Heart right ventricle (tissue), 16 donors: ENCODE measurements at regions not wholly inside any gene's neighbourhood (a gene's known extent, or its start where the extent isn't known, plus 50 kb on each side); places are given as distances from the start of the nearest gene placed in this dataset.

Source experiments
- ATAC-seq, 8 donors: fragments of 200-7000 bp; cut with Tn5 transposase; one replicate each; pipeline ENCODE4 v1.9.1; 2020; ENCODE audit warnings: mild to moderate bottlenecking in 8 of 8, moderate library complexity in 8 of 8, moderate number of reproducible peaks in 1 of 8
- DNase-seq, 2 donors: peaks; one replicate each; pipeline ENCODE4 v3.0.0-alpha.2; 2020
- H3K27ac ChIP-seq, 10 donors: fragments of 200-600 bp; sonication (generic) in 2 of 10; one replicate each; pipeline versions ENCODE4 v1.5.0 to v1.8.0; 2020 to 2022; ENCODE audit warnings: mild to moderate bottlenecking in 3 of 10
- H3K27me3 ChIP-seq, 7 donors: fragments of 200-600 bp; one replicate each; pipeline ENCODE4 v1.8.0; 2021 to 2022; ENCODE audit warnings: mild to moderate bottlenecking in 2 of 7
- H3K36me3 ChIP-seq, 9 donors: fragments of 200-600 bp; sonication (generic) in 1 of 9; one replicate each; pipeline versions ENCODE4 v1.5.0 to v1.8.0; 2020 to 2022; ENCODE audit warnings: mild to moderate bottlenecking in 2 of 9
- H3K4me1 ChIP-seq, 9 donors: fragments of 200-600 bp; sonication (generic) in 1 of 9; one replicate each; pipeline versions ENCODE4 v1.5.0 to v1.8.0; 2020 to 2022; ENCODE audit warnings: mild to moderate bottlenecking in 4 of 9
- H3K4me3 ChIP-seq, 10 donors: fragments of 200-600 bp; sonication (generic) in 2 of 10; one replicate each; pipeline versions ENCODE4 v1.5.0 to v1.8.0; 2020 to 2022; ENCODE audit warnings: mild to moderate bottlenecking in 7 of 10, moderate library complexity in 2 of 10
- H3K9me3 ChIP-seq, 11 donors: fragments of 200-600 bp in 10 of 11; sonication (generic) in 2 of 11; one replicate each; pipeline versions ENCODE4 v1.5.0 to v1.8.0; 2013 to 2022; ENCODE audit warnings: mild to moderate bottlenecking in 2 of 11, control low read depth in 1 of 11, moderate library complexity in 1 of 11
- CTCF ChIP-seq, 9 donors: fragments of 200-600 bp; sonication (generic) in 2 of 9; IDR thresholded peaks; one replicate each; pipeline versions ENCODE4 v1.5.0 to v1.8.0; 2021 to 2022; ENCODE audit warnings: antibody characterized with exemption in 9 of 9, mild to moderate bottlenecking in 5 of 9, moderate library complexity in 1 of 9
- WGBS, 2 donors: extraction: QIAGEN DNeasy Blood & Tissue Kit; methylation state at CpG; one replicate each; pipeline ENCODE4 v1.1.7; 2013; ENCODE audit warnings: inconsistent platforms in 1 of 2; 5-methylcytosine and 5-hydroxymethylcytosine counted together
- intact Hi-C, 10 donors: fragments of 100-400 bp; cut with DNase I; formaldehyde crosslinking; loops; one replicate each; pipeline versions ENCODE4 v1.11.1 to v1.14.2; 2022
- donor health status: Arrhythmogenic right ventricular cardiomyopathy.
- donor health status: ischemic (EF 13 %, LVEDD 7.1; RV severe dilation, severe dysfunction).
- donor health status: healthy with polysubstance abuse.
- donor health status: DM: no; HTN: yes; CAD: no.
- donor health status: DM: no; HTN: no; CAD: no.
- donor health status: ischemic (EF 25% LVEDD 6.9; RV normal size, moderate dysfunction).
- donor health status: ischemic (EF 25% LVEDD 5.7; RV mildly dilated, moderate dysfunction).
- donor health status: healthy.
- donor health status: DM: yes; HTN: yes; CAD: no.
- donor health status: Ischemic cardiomyopathy.
- donor health status: ischemic (EF 35%, LVEDD 5.7; RV mildly dilated, moderate dysfunction).
- donor health status: nonischemic (EF 11% LVEDD 7.7; RV severe dilation, severe dysfunction).
- donor health status: DM: yes; HTN: yes; CAD: no.
- donor health status: PGD.
- donor health status: ischemic (EF 29% LVEDD 5.4; RV normal size, mild dysfunction).
- donor health status: nonischemic (EF 23%, LVEDD 6.1; RV moderate dilation, normal function).

GRCh38 chr7:67729771-67730170 is 733.1 kb downstream of the TYW1 start:
- ATAC-seq (no peak), DNase-seq (no peak)
- Histone ChIP-seq H3K4me1 (no peaks in the 10 kb centered on the region), H3K27ac (no peak overlapping the region), H3K36me3 (no peaks in the 10 kb centered on the region), H3K4me3 (no peak overlapping the region), H3K27me3 (peaks cover 0 to 23% (median 6%) of the 10 kb centered on the region in 7 donors), H3K9me3 (peaks cover 0 to 7% (median 0%) of the 10 kb centered on the region in 11 donors)
- intact Hi-C loops, result no loop called here
- TF ChIP-seq CTCF (IDR thresholded peaks at IDR 0.05), result no peak
- WGBS, 2 donors, result 51 to 62% methylated on average over 7 of the region's 7 CpGs

GRCh38 chr7:67731704-67732103 is 735.1 kb downstream of the TYW1 start:
- DNase-seq (no peak), ATAC-seq (no peak)
- H3K4me3 ChIP-seq, result no peak overlapping the region
- no peaks in the 10 kb centered on the region for H3K9me3 ChIP-seq
- H3K4me1 ChIP-seq, result no peaks in the 10 kb centered on the region
- H3K27ac ChIP-seq, result no peak overlapping the region
- H3K27me3 ChIP-seq, result peaks cover 0 to 23% (median 6%) of the 10 kb centered on the region in 7 donors
- TF ChIP-seq CTCF (IDR thresholded peaks at IDR 0.05), result no peak
- H3K36me3 ChIP-seq, result no peaks in the 10 kb centered on the region
- WGBS, 2 donors, result 74 to 78% methylated on average over 2 of the region's 2 CpGs
- intact Hi-C loops, result no loop called here

GRCh38 chr7:67732898-67733297 is 736.3 kb downstream of the TYW1 start:
- ATAC-seq (no peak), DNase-seq (no peak)
- Histone ChIP-seq H3K27me3 (peaks cover 0 to 20% (median 4%) of the 10 kb centered on the region in 7 donors), H3K27ac (no peak overlapping the region), H3K9me3 (no peaks in the 10 kb centered on the region), H3K36me3 (no peaks in the 10 kb centered on the region), H3K4me3 (no peak overlapping the region), H3K4me1 (no peaks in the 10 kb centered on the region)
- TF ChIP-seq CTCF (IDR thresholded peaks at IDR 0.05), result no peak
- intact Hi-C loops, result no loop called here
- WGBS, 2 donors, result 67 to 84% methylated on average over 1 of the region's 1 CpG

DNA sequence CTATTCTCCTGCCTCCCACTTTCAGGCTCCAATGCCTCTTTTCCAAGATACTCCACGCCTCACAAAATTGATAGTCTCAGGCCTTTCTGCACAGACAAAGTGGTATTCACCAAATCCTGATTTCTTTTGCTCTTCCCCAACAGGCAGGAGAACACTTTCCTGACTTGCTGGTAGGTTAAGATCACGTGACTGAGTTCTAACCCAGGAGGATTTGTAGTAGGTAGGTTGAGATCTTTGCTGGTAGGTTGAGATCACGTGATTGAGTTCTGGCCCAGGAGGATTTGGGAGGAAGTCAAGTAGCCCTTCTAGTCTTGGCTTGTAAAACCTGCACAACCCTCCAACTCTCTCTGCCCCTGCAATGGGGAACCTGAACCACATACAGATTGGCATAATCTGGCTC is 741.5 kb downstream of the TYW1 start:
- Histone ChIP-seq H3K9me3 (peaks cover 0 to 17% (median 0%) of the 10 kb centered on the region in 11 donors), H3K27me3 (no peaks in the 10 kb centered on the region), H3K4me3 (no peak overlapping the region), H3K4me1 (no peaks in the 10 kb centered on the region), H3K27ac (no peak overlapping the region), H3K36me3 (no peaks in the 10 kb centered on the region)
- ATAC-seq (no peak), DNase-seq (no peak)
- TF ChIP-seq CTCF (IDR thresholded peaks at IDR 0.05), result no peak
- 70 to 71% methylated on average over 3 of the region's 3 CpGs for WGBS, 2 donors
- intact Hi-C loops, result no loop called here
